Panc1 (cell line): ENCODE measurements at regions not wholly inside any gene's neighbourhood (a gene's known extent, or its start where the extent isn't known, plus 50 kb on each side); places are given as distances from the start of the nearest gene placed in this dataset.

Source experiments
- ATAC-seq: fragments of 200-7000 bp; cut with Tn5 transposase; 2 replicates; pipeline ENCODE4 v1.9.1; 2020; ENCODE audit warnings: mild to moderate bottlenecking, moderate library complexity
- BruUV-seq: library from RNA; stranded (reverse); fragments of 400-500 nt; replicated peaks from 2 replicates; lab custom pipeline; 2021; lab: Mats Ljungman, UMichigan
- CTCF ChIA-PET: fragments of 300-600 bp; sonication (Branson Sonifier 250); formaldehyde crosslinking; loops from one replicate; lab custom pipeline; 2022; ENCODE audit warnings: antibody characterized with exemption; lab: Charles Lee
- POLR2A ChIA-PET: fragments of 300-600 bp; sonication (Branson Sonifier 250); formaldehyde crosslinking; loops from one replicate; lab custom pipeline; 2022; ENCODE audit warnings: antibody characterized with exemption; lab: Charles Lee
- DNase-seq: peaks from one replicate; pipeline ENCODE4 v3.0.0-alpha.2; 2010; ENCODE audit warnings: low read depth, low spot score
- H3K27ac ChIP-seq: 2 replicates; pipeline ENCODE4 v1.5.1; 2011; ENCODE audit warnings: mild to moderate bottlenecking, low read length, inconsistent platforms
- H3K27me3 ChIP-seq: fragments of 200-500 bp; sonication (Bioruptor generic); 2 replicates; pipeline ENCODE4 v1.6.0; 2014; ENCODE audit warnings: low read length, inconsistent platforms; ENCODE audit not compliant: control insufficient read depth, insufficient read depth
- H3K36me3 ChIP-seq: fragments of 200-500 bp; sonication (Bioruptor generic); 2 replicates; pipeline ENCODE4 v1.5.1; 2014; ENCODE audit warnings: inconsistent platforms, mild to moderate bottlenecking, low read length, moderate library complexity; ENCODE audit not compliant: control insufficient read depth, insufficient read depth
- H3K4me1 ChIP-seq: 2 replicates; pipeline ENCODE4 v1.5.1; 2011; ENCODE audit warnings: inconsistent platforms, mild to moderate bottlenecking, low read length, moderate library complexity; ENCODE audit not compliant: control insufficient read depth, insufficient read depth
- H3K4me3 ChIP-seq, 2 experiments: 2 replicates each; pipeline ENCODE4 v1.5.1; 2011 to 2012; ENCODE audit warnings: low read depth in 2 of 2, low read length in 2 of 2, mild to moderate bottlenecking in 2 of 2, inconsistent platforms in 1 of 2, moderate library complexity in 1 of 2
- H3K9me3 ChIP-seq: fragments of 200-500 bp; sonication (Bioruptor generic); 2 replicates; pipeline ENCODE4 v1.5.1; 2014; ENCODE audit warnings: low read depth, mild to moderate bottlenecking, inconsistent platforms, low read length, moderate library complexity; ENCODE audit not compliant: control insufficient read depth, insufficient read depth
- POLR2AphosphoS5 ChIP-seq: IDR thresholded peaks from 2 replicates; pipeline ENCODE4 v1.6.1; 2012; ENCODE audit warnings: mild to moderate bottlenecking, low read depth, low read length, moderate library complexity
- REST ChIP-seq, 2 experiments: IDR thresholded peaks; 2 replicates each; pipeline ENCODE4 v1.6.1; 2011 to 2012; ENCODE audit warnings: low read depth in 2 of 2, control low read depth in 1 of 2, low read length in 1 of 2, mild to moderate bottlenecking in 1 of 2, moderate library complexity in 1 of 2; ENCODE audit not compliant: insufficient read depth in 1 of 2
- SIN3A ChIP-seq: IDR thresholded peaks from 2 replicates; pipeline ENCODE4 v1.6.1; 2012; ENCODE audit warnings: low read depth, mild to moderate bottlenecking, low read length, moderate library complexity, borderline replicate concordance; ENCODE audit not compliant: insufficient read depth
- TCF7L2 ChIP-seq: IDR thresholded peaks from 2 replicates; pipeline ENCODE4 v1.6.1; 2011; ENCODE audit warnings: mild to moderate bottlenecking, low read depth, low read length, inconsistent platforms
- in situ Hi-C: cut with HindIII; loops from 2 replicates; pipeline ENCODE4 v1.10.0; 2016; ENCODE audit warnings: low sequenced_read_pairs, low pct_unique_long_range_greater_than_20kb
- intact Hi-C: fragments of 100-400 bp; cut with micrococcal nuclease; formaldehyde crosslinking; loops from one replicate; pipeline ENCODE4 v1.10.0; 2022; ENCODE audit not compliant: unreplicated experiment
- TF ChIP-seq, protein P1 (sequence below): fragments of 450-650 bp; IDR thresholded peaks from 2 replicates; pipeline ENCODE4 v1.5.1; 2017; ENCODE audit warnings: mild to moderate bottlenecking

GRCh38 chr4:54568184-54568583 is 89.6 kb upstream of the KIT start:
- no peak overlapping the region for H3K27ac ChIP-seq
- in situ Hi-C loops: no loop called here
- TF ChIP-seq TCF7L2: no peak
- TF ChIP-seq SIN3A: no peak
- TF ChIP-seq, protein P1, sequence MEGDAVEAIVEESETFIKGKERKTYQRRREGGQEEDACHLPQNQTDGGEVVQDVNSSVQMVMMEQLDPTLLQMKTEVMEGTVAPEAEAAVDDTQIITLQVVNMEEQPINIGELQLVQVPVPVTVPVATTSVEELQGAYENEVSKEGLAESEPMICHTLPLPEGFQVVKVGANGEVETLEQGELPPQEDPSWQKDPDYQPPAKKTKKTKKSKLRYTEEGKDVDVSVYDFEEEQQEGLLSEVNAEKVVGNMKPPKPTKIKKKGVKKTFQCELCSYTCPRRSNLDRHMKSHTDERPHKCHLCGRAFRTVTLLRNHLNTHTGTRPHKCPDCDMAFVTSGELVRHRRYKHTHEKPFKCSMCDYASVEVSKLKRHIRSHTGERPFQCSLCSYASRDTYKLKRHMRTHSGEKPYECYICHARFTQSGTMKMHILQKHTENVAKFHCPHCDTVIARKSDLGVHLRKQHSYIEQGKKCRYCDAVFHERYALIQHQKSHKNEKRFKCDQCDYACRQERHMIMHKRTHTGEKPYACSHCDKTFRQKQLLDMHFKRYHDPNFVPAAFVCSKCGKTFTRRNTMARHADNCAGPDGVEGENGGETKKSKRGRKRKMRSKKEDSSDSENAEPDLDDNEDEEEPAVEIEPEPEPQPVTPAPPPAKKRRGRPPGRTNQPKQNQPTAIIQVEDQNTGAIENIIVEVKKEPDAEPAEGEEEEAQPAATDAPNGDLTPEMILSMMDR: no peak
- TF ChIP-seq REST (IDR thresholded peaks at IDR 0.05; ENCODE audit: insufficient read depth in 1 of 2, low read depth in 2 of 2, low read length in 1 of 2): no peak
- no peak for TF ChIP-seq POLR2AphosphoS5
- no peak for ATAC-seq
- no peaks in the 10 kb centered on the region for H3K27me3 ChIP-seq
- H3K36me3 ChIP-seq: no peaks in the 10 kb centered on the region
- intact Hi-C loops: no loop called here
- ChIA-PET POLR2A (no interaction called here), CTCF (no interaction called here)
- DNase-seq: no peak
- BruUV-seq: no TSS peak
- H3K4me3 ChIP-seq: no peak overlapping the region
- H3K9me3 ChIP-seq: no peaks in the 10 kb centered on the region
- H3K4me1 ChIP-seq: no peaks in the 10 kb centered on the region

DNA sequence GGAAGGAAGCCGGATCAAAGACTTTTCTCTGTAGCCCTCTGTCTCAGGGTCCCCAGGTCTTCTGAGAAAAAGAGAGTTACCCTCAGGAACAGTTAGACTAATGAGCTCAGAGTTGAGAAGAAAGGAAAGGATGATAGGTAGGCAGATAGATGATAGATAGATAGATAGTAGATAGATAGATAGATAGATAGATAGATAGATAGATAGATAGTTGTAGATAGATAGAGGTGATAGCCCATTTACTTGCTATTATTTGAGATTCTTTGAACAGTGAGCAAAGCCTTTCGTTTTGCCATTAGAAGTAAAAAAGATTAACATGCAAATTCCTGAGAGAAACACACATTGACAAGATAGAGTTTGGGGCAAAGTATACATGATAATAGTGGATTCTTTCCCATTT is 86.9 kb upstream of the KIT start:
- Histone ChIP-seq H3K27ac (no peak overlapping the region), H3K4me1 (no peaks in the 10 kb centered on the region), H3K36me3 (no peaks in the 10 kb centered on the region), H3K4me3 (no peak overlapping the region), H3K27me3 (no peaks in the 10 kb centered on the region), H3K9me3 (no peaks in the 10 kb centered on the region)
- intact Hi-C loops (no loop called here), in situ Hi-C loops (no loop called here)
- POLR2A ChIA-PET: no interaction called here
- BruUV-seq: no TSS peak
- DNase-seq: no peak
- CTCF ChIA-PET: no interaction called here
- TF ChIP-seq SIN3A (no peak), POLR2AphosphoS5 (no peak), REST (IDR thresholded peaks at IDR 0.05; ENCODE audit: insufficient read depth in 1 of 2, low read depth in 2 of 2, low read length in 1 of 2) (no peak), TCF7L2 (no peak)
- TF ChIP-seq, protein P1: no peak
- no peak for ATAC-seq
